Skeletal muscle satellite cell (primary cell): ENCODE measurements at regions not wholly inside any gene's neighbourhood (a gene's known extent, or its start where the extent isn't known, plus 50 kb on each side); places are given as distances from the start of the nearest gene placed in this dataset.

ENCODE experiments used
- H3K27me3 ChIP-seq: 2 replicates; pipeline ENCODE4 v1.7.0; 2013; ENCODE audit warnings: low read length; ENCODE audit not compliant: control insufficient read depth, insufficient read depth
- H3K36me3 ChIP-seq: 2 replicates; pipeline ENCODE4 v1.7.0; 2013; ENCODE audit warnings: mild to moderate bottlenecking, control low read depth, low read length; ENCODE audit not compliant: insufficient read depth
- H3K4me1 ChIP-seq: 2 replicates; pipeline ENCODE4 v1.7.0; 2013; ENCODE audit warnings: low read length; ENCODE audit not compliant: control insufficient read depth, insufficient read depth
- H3K4me2 ChIP-seq: 2 replicates; pipeline ENCODE4 v1.7.0; 2013; ENCODE audit warnings: mild to moderate bottlenecking, low read length
- H3K4me3 ChIP-seq: 2 replicates; pipeline ENCODE4 v1.7.0; 2013; ENCODE audit warnings: low read length
- H3K9ac ChIP-seq: 2 replicates; pipeline ENCODE4 v1.7.0; 2013; ENCODE audit warnings: mild to moderate bottlenecking, low read depth, low read length, moderate library complexity
- H3K9me3 ChIP-seq: replicated peaks from 2 replicates; pipeline ENCODE4 v1.7.0; 2013; ENCODE audit warnings: mild to moderate bottlenecking, control low read depth, low read length

DNA sequence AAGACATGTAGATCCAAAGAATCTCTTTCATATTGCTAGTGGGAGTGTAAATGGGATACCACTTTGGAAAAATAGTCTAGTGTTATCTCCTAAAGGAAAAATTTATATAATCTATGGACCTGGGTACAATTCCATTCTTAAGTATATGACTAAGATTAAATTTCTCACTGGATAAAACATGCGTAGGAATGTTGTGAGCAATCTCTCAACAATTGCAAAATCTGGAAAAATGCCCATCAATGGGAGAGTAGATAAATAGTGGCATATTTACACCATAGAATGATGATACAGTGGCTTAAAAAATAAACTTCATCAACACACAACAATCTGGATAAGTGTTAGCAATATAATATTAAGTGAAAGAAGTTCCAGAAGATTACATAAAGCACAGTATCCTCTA lies 469.5 kb downstream of the MAN2A1 start:
- peaks cover 7% of the 10 kb centered on the region for H3K4me1 ChIP-seq
- no peak overlapping the region for H3K9ac ChIP-seq
- H3K9me3 ChIP-seq = no peaks in the 10 kb centered on the region
- no peaks in the 10 kb centered on the region for H3K36me3 ChIP-seq
- no peak overlapping the region for H3K4me2 ChIP-seq
- H3K27me3 ChIP-seq = no peaks in the 10 kb centered on the region
- H3K4me3 ChIP-seq = no peak overlapping the region

DNA sequence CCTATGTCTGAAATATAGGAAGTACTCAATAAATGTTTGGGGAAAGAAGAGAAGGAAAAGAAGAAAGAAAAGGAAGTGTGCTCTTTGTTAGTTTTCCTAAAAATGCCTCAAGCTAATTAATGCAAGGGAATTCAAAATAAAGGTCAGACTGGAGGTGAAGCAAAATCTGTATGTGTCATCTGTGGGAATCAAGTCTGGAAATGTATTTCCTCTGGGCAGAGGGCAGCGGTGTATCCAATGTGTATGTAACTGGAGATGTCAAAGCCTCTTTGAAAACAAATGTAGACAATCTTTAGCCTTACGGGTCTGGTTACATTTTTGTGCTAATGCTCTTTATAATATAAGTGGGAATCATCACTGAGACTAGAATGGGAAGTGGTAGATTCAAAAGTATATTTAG lies 471.4 kb downstream of the MAN2A1 start:
- no peaks in the 10 kb centered on the region for H3K27me3 ChIP-seq
- no peak overlapping the region for H3K4me2 ChIP-seq
- H3K4me3 ChIP-seq = no peak overlapping the region
- no peaks in the 10 kb centered on the region for H3K9me3 ChIP-seq
- peaks cover 7% of the 10 kb centered on the region for H3K4me1 ChIP-seq
- H3K9ac ChIP-seq = no peak overlapping the region
- no peaks in the 10 kb centered on the region for H3K36me3 ChIP-seq

DNA sequence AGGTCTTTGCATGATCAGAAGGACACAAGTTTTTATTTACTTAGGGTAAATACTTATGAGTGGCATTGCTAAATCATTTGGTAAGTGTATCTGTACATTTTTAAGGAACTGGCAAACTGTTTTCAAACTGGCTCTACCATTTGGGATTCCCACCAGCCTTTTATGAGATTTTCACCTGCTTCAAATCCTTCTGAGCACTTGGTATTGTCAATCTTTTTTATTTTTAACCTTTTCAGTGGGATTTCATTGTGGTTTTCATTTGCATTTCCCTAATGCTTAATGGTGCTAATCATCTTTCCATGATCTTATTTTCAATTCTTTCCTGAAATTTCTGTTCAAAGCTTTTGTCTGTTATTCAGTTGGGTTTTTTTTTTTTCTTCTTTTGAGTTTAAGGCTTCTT lies 475.6 kb downstream of the MAN2A1 start:
- no peaks in the 10 kb centered on the region for H3K9me3 ChIP-seq
- H3K27me3 ChIP-seq = no peaks in the 10 kb centered on the region

DNA sequence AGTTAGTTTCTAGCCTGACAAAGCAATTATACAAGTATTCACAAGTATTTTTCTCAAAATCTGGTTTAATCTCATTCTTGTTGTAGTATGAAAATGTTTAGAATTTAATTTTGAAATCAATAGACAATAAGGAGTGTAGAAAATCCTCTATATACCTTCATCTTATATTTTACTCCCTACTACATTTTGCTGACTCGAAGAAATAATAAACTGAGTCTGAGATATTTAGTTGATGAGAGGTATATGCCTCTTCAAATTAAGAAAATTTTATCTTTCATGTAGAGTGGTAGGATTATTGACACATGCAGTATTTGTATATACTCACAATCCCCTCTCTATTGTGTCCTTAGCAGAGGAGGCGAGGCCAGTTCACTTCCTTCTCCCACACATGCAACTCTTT lies 477.7 kb downstream of the MAN2A1 start:
- Histone ChIP-seq H3K36me3 (no peaks in the 10 kb centered on the region), H3K9ac (no peak overlapping the region), H3K4me3 (no peak overlapping the region), H3K4me2 (no peak overlapping the region), H3K4me1 (no peaks in the 10 kb centered on the region), H3K27me3 (no peaks in the 10 kb centered on the region), H3K9me3 (no peaks in the 10 kb centered on the region)

More for the DNA sequence above, 475.6 kb downstream of the MAN2A1 start:
- no peak overlapping the region for H3K9ac ChIP-seq
- H3K36me3 ChIP-seq = no peaks in the 10 kb centered on the region
- H3K4me3 ChIP-seq = no peak overlapping the region
- H3K4me1 ChIP-seq = no peaks in the 10 kb centered on the region
- H3K4me2 ChIP-seq = no peak overlapping the region

DNA sequence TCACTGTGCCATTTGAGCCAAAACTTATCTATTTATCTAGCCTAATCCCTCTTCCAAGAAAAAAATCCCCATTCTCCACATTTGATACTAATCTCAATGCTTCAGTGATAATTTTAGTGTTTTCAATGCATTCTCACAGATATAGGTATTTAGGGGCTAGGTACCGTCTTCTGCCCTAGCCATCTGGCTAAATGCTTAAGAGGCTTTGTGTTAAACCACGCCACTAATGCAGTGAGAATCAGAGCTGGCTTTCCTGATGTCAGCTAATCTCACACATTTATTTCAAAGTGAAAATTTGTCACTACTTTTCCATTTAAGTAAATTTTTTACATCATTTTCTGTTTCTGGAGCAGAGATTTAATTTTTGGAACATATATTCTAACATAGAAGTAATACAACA lies 479.7 kb downstream of the MAN2A1 start:
- Histone ChIP-seq H3K36me3 (no peaks in the 10 kb centered on the region), H3K9me3 (no peaks in the 10 kb centered on the region), H3K27me3 (no peaks in the 10 kb centered on the region), H3K4me2 (no peak overlapping the region), H3K4me1 (no peaks in the 10 kb centered on the region), H3K9ac (no peak overlapping the region), H3K4me3 (no peak overlapping the region)

DNA sequence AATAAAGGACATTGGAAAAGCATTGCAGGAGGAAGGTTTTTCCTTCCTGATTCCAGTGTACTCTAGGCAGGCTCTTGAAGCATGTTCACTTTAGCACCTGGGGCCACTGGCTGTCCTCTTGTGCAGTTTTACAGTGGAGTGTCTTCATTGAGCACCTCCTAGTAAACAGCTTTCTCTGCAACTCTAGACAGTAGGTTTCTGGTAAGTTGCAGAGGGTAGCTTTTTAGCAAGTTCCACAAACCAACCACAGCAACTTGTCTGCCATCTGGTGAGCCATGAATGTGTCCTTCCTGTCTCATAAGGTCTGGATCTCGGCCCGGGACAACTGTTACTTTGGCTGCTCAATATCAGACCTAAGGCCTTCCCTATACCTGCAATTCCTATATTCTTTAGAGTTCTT lies 488.0 kb downstream of the MAN2A1 start:
- Histone ChIP-seq H3K4me3 (no peak overlapping the region), H3K4me1 (no peaks in the 10 kb centered on the region), H3K36me3 (no peaks in the 10 kb centered on the region), H3K9ac (no peak overlapping the region), H3K4me2 (no peak overlapping the region), H3K9me3 (no peaks in the 10 kb centered on the region), H3K27me3 (no peaks in the 10 kb centered on the region)

DNA sequence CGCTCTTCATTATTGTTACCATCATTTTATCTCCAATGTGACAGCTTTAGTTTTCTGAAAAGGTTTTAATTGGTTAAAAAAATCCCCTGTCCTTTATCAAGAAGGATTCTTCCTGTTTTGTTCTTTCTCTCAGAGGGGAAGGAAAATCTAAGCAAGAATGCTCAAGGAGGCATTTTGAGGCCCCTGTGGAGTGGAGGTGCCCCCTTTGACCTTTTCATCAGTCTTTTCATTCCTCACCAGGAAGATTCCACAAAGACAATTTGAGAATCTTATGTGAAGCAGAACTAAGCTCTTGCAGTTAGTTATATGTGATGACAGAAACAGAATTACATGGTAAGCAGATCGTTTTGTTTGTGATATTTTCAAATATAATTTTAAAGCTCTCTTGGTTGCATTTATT lies 489.6 kb downstream of the MAN2A1 start:
- Histone ChIP-seq H3K9ac (no peak overlapping the region), H3K9me3 (no peaks in the 10 kb centered on the region), H3K27me3 (no peaks in the 10 kb centered on the region), H3K4me1 (no peaks in the 10 kb centered on the region), H3K4me2 (no peak overlapping the region), H3K36me3 (no peaks in the 10 kb centered on the region), H3K4me3 (no peak overlapping the region)

DNA sequence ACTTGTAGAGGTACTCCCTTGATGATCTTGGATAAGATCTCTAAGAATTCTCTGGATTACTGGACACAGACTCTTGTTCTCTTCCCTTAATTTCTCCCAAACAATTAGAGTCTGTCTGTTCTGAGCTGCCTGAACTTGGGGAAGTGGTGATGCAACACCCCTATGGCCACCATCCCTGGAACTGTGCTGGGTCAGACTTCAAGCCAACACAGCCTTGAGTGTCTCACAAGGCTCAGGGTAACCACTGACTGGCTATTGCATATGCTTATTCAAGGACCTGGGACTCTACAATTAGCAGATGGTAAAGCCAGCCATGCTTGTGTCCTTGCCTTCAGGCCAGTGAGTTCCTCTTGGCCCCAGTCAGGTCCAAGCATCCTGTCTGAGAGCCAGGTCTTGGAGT lies 504.5 kb downstream of the MAN2A1 start:
- no peaks in the 10 kb centered on the region for H3K4me1 ChIP-seq
- no peak overlapping the region for H3K4me2 ChIP-seq
- no peak overlapping the region for H3K9ac ChIP-seq
- no peaks in the 10 kb centered on the region for H3K27me3 ChIP-seq
- no peak overlapping the region for H3K4me3 ChIP-seq
- no peaks in the 10 kb centered on the region for H3K36me3 ChIP-seq
- no peaks in the 10 kb centered on the region for H3K9me3 ChIP-seq

DNA sequence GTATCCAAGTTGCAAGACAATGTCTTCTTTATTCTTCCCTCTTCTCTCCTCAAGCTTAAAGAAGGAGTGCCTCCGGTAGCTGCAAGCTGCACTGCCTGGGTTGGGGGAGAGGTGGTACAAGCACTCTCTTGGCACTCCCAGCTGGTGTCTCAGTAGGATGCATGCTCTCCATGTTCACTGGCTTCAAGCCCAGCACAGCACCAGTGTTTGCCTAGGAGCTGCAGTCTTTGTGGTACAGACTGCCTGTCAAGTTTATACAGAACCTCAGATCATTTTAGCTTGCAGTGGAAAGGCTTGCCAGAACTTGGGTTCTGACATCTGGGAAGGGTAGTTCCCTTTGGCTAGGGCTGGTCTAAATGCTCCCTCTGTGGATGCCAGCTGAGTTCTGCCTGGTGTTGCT lies 505.6 kb downstream of the MAN2A1 start:
- Histone ChIP-seq H3K9me3 (no peaks in the 10 kb centered on the region), H3K4me1 (no peaks in the 10 kb centered on the region), H3K4me3 (no peak overlapping the region), H3K4me2 (no peak overlapping the region), H3K9ac (no peak overlapping the region), H3K27me3 (no peaks in the 10 kb centered on the region), H3K36me3 (no peaks in the 10 kb centered on the region)

DNA sequence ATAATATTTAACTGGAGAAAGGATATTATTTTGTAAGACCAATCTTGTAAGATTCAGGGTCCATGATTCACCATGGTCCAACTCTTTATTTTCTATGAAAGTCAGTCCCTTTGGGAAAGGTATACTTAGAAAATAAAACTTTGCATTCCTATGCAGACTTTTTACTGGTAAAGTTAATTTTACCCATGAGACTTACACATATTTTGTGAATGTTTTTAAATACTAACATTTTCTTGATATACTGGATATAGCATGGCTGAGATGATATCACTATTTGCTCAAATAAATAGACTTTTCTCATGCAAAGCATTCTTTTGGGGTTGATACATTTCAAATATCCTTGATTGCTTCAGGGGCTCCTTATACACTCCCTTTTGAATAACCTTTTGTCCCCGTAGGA lies 512.1 kb downstream of the MAN2A1 start:
- H3K4me1 ChIP-seq = no peaks in the 10 kb centered on the region
- H3K4me2 ChIP-seq = no peak overlapping the region
- H3K27me3 ChIP-seq = no peaks in the 10 kb centered on the region
- H3K9me3 ChIP-seq = no peaks in the 10 kb centered on the region
- no peak overlapping the region for H3K4me3 ChIP-seq
- H3K9ac ChIP-seq = no peak overlapping the region
- H3K36me3 ChIP-seq = no peaks in the 10 kb centered on the region

DNA sequence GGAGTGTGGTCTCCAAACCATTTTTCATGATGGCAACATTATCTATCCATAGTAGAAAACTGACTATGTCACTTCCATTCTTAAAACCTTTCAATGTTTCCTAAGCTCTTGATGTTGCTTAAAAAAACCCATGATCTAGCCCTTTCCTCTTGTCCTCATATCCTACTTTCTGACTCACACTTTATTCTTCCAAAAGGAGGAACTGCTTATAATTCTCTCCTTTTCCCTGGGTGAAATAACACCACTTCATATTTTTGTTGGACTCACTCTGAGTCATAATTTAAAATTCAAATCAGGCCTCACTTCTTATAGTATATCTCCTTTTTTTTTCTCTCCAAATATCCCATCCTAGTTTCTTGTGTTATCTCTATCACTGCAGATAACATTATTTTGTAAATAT lies 513.9 kb downstream of the MAN2A1 start:
- no peaks in the 10 kb centered on the region for H3K4me1 ChIP-seq
- no peak overlapping the region for H3K4me2 ChIP-seq
- no peaks in the 10 kb centered on the region for H3K36me3 ChIP-seq
- no peak overlapping the region for H3K9ac ChIP-seq
- no peaks in the 10 kb centered on the region for H3K27me3 ChIP-seq
- no peak overlapping the region for H3K4me3 ChIP-seq
- H3K9me3 ChIP-seq = no peaks in the 10 kb centered on the region

DNA sequence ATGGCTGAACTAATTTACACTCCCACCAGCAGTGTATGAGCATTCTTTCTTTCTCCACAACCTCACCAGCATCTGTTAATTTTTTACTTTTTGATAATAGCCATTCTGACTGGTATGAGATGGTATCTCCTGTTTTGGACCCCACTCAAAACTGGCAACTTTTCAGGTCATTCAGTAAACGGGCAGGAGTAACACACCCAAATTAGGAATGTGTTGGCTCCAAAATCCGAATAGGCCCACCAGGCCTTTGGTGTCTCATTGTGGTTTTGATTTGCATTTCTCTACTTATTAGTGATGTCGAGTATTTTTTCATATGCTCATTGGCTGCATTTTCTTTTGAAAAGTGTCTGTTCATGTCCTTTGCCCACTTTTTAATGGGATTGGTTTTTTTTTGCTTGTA lies 517.1 kb downstream of the TMEM232 start:
- Histone ChIP-seq H3K36me3 (no peaks in the 10 kb centered on the region), H3K9ac (no peak overlapping the region), H3K27me3 (no peaks in the 10 kb centered on the region), H3K4me1 (no peaks in the 10 kb centered on the region), H3K9me3 (no peaks in the 10 kb centered on the region), H3K4me3 (no peak overlapping the region), H3K4me2 (no peak overlapping the region)
